Ishikawa (cell line): ENCODE measurements at regions not wholly inside any gene's neighbourhood (a gene's known extent, or its start where the extent isn't known, plus 50 kb on each side); places are given as distances from the start of the nearest gene placed in this dataset.

Source experiments
- CEBPB ChIP-seq: IDR thresholded peaks from 2 replicates; pipeline ENCODE4 v1.6.1; 2012
- CREB1 ChIP-seq: IDR thresholded peaks from 2 replicates; pipeline ENCODE4 v1.6.1; 2012; ENCODE audit warnings: low read depth
- EGR1 ChIP-seq: IDR thresholded peaks from 2 replicates; pipeline ENCODE4 v1.6.1; 2012
- EP300 ChIP-seq: IDR thresholded peaks from 2 replicates; pipeline ENCODE4 v1.6.1; 2012; ENCODE audit warnings: borderline replicate concordance
- FOXM1 ChIP-seq: IDR thresholded peaks from 2 replicates; pipeline ENCODE4 v1.6.1; 2012; ENCODE audit warnings: low read depth, borderline replicate concordance
- MAX ChIP-seq: IDR thresholded peaks from 2 replicates; pipeline ENCODE4 v1.6.1; 2012
- NFIC ChIP-seq: IDR thresholded peaks from 2 replicates; pipeline ENCODE4 v1.6.1; 2012
- RAD21 ChIP-seq: IDR thresholded peaks from 2 replicates; pipeline ENCODE4 v1.6.1; 2012; ENCODE audit warnings: low read depth
- REST ChIP-seq: IDR thresholded peaks from 2 replicates; pipeline ENCODE4 v1.6.1; 2012; ENCODE audit warnings: low read depth, mild to moderate bottlenecking
- TAF1 ChIP-seq: IDR thresholded peaks from 2 replicates; pipeline ENCODE4 v1.6.1; 2012; ENCODE audit warnings: low read depth, mild to moderate bottlenecking
- USF1 ChIP-seq: IDR thresholded peaks from 2 replicates; pipeline ENCODE4 v1.6.1; 2012
- YY1 ChIP-seq: IDR thresholded peaks from 2 replicates; pipeline ENCODE4 v1.6.1; 2012; ENCODE audit warnings: low read depth
- ZBTB7A ChIP-seq: IDR thresholded peaks from 2 replicates; pipeline ENCODE4 v1.6.1; 2012; ENCODE audit warnings: low read depth

GRCh38 chr14:89652352-89652751 lies 235.3 kb upstream of the FOXN3 start:
- TF ChIP-seq CREB1 (no peak), MAX (no peak), ZBTB7A (no peak), EP300 (no peak), USF1 (no peak), CEBPB (no peak), TAF1 (no peak), FOXM1 (no peak), RAD21 (no peak), REST (no peak), YY1 (no peak), NFIC (no peak), EGR1 (no peak)
